Inflammatory macrophage (primary cell): ENCODE measurements at regions not wholly inside any gene's neighbourhood (a gene's known extent, or its start where the extent isn't known, plus 50 kb on each side); places are given as distances from the start of the nearest gene placed in this dataset.

ENCODE experiments used
- DNase-seq, 2 donors: peaks; one replicate each; pipeline ENCODE4 v3.0.0-alpha.2; 2020 to 2022

DNA sequence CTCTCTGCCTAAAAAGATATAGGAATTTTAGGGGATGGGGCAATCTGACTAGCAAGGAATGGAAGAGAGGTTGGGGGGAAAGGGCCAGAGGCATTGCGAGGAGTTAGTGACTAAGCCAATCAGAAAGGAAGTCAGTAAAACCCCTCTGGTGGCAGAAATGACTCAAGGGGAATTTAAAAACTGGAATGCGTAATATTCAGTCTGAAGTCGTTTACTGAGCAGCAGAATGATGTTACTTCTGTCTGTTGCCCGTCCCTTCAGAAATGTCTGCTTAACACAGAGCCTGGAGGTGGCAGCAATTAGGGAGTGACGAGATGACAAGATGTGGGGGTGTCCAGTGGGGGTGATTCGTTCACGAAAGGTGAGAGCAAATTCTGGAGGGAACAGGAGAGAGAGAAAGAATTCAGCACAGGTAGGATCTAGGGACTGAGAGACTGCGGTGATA is 107.7 kb upstream of the CLMP start:
- peak; percentile 15 to 38 for DNase-seq

DNA sequence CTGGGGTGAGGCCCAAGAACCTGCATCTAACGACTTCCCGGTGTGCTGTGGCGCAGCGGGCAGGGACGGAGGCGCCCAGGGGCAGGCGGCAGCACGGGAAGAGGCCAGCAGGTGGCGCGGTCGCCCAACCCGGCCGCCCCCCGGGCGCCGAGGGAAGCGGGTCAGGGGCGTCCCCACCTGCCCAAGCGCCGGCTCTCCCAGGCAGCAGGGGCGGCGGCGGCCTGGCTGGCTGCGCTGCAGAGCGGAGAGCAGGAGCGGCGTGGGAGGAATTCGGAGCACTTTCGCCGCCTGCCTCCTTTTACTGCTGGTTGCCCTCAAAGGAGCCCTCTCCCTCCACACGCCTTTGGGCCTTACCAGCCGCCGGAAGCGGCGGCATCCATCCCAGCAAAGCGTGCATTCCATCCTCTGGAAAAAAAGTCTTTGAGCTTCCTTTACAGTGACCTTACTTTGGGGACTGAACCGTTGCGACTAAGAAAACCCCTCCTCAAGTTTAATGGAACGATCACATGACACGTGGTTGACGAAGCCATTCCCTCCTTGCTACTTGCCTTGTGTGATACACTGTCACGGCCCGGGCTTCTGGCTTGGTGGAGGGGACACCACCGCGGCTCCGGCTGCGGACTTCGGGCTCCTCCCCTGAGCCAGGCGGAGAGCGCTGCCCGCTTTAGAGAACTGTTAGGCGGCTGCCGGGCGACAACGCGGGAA is 106.8 kb upstream of the CLMP start:
- peak; percentile 40 to 61 for DNase-seq

DNA sequence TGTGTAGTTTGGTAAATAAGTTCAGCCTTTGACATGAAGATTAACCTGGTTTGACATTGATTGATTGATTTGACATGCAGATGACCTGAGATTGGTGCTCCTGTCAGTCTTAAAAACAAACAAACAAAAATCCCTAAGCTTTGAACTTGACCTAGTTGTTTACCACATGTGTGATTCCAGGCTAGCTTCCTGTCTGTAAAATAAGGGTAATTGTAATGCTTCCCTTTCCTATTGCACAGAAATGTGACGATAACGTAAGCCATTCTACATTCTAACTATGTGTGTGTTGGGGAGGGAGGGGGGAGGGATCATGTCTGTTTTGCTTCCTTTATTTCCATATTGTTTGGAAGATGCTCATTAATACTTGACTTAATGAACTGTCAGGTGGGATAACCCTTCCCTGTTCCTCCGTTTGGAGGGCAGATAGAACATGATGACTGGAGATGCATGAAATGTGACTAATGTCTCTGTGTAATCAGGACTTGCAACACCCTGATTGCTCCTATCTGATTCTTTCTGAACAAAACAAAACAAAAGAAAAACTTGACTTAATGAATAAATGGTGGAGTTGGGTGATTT is 106.1 kb upstream of the CLMP start:
- peak; percentile 68 to 78 for DNase-seq

DNA sequence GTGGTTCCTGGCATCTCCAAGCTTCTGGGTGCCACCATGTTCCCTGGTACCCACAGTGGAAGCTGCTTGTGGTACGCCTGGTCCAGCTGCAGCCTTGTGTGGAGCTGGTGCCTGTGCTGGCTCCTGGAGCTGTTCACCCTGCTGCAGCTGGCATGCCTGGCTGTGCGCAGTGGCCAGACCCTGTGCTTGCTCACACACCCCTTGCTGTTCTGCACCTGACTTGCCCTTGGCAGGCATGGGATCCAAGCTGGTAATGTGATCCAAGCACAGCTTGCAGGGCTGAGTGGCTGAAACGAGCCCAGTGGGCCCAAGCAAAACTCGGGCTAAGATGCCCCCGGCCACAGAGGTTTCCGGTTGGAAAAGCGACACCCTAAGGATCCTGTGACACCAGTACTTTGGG is 104.7 kb upstream of the CLMP start:
- DNase-seq: no peak

DNA sequence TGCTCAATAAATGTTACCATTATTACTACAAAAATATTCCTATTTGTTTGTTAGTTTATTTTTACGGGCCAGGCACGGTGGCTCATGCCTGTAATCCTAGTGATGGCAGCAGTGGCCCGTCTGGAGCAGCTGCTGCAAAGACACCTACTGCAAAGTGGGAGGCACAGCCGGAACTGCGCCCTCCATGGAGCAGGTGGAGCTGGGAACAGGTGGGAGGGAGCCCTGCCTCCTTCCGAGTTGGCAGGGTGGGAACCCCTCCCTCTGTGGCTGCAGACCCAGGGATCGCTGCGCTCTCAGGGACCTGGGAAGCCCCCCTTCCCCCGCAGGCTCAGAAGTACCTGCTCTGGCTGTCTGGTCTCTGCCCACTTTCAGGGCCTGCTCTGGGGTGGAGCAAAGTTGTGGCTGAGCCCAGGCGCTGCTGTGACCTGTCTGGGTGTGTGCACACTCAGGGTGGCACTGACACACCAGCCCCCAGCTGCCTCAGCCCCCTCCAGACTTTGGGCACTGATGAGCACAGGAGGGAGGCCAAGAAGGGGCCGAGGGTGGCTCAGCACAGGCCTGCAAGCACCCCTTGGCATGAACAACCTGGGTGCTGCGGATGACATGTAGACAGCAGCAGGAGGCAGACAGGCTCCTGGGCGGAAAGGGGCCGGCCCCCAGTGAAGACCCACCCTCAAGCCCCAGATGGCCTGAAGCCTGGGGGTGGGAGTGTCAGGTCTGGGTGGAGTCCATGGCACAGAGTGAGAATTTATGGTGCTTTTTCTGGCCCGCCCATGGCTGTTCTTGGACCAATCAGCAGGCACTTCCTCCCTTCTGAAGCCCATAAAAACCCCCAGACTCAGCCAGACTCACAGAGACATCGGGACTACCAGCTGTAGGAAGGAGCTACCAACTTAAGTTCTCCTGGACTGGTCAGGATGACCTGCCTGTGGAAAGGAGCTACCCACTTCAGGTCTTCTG is 103.7 kb upstream of the CLMP start:
- DNase-seq: no peak

DNA sequence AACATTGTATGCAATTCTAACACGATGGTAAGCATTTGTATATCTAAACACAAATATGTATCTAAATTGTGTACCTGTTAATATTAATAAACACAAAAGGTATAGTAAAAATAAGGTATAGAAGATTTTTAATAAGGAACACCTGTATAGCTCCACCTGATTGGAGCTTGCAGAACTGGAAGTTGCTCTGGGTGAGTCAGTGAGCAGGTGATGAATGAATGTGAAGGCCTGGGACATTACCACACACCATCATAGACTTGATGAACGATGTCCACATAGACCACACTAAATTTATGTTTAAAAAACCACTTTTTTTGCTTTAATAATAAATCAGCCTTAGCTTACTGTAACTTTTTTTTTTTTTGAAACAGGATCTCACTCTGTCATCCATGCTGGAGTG is 97.6 kb upstream of the CLMP start:
- no peak for DNase-seq

DNA sequence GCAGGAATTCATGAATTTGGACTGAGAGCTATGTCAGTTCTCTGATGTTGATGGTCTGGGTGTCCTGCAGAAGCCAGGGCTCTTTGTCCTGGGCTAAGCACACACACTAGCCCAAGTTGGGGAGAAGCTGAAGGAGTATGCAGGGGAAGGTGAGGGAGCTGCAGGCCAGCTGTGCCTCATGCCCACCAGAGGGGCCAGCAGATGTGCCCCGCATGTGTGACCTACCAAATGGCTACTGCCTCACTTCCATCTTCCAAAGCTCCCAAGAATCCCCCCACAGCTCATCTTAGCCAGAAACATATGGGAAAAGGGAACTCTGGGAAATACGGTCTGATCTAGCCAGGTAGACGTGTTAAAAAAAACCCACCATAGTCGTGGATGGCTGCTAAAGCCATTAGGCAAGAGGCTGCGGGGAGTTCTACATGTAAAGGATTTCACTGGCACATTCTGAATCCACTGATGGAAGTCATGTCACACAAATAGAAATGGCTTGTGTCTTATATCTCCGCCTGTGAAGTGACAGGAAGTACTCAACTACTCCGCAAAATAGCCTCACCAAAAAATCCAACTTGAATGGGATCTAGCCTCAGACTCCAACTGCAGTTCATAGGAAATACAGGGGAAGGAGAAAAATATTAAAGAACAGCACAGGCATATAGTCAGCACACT is 96.3 kb upstream of the CLMP start:
- DNase-seq: no peak

DNA sequence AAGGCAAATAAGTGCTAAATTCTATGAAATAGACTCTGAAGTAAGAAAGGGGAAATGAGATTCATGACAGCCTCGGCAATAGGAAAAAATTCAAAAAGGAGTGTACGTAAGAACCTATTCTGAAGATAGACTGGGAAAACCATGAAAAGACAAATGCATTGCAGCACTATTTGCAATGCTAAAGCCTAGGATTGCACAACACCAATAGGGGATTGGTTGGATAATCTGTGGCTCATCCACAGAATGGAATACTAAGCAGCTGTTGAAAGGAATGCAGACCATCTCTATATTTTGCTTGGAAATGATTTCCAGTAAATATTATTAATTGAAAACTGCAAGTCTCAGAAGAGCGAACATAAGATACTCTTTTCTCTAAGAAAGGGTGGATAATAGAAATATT is 91.7 kb upstream of the CLMP start:
- no peak for DNase-seq

DNA sequence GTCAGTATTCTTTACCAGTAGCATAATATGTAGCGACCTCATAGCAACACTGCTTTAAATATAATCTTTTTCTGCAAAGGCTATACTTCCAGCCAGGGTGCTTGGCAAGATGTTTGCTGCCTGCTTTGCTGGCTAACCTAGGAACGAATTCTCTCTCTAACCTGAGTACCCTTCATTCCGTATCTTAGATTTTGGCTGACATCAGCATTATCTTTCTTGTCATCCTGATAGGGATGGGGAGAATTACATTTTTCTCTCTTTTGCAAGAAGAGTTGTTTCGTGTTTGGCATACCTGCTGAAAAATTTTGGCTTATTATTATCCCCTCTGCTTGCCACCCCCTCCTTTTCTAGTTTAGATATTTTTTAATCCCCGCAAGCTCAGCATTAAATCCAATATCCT is 91.2 kb upstream of the CLMP start:
- no peak for DNase-seq

DNA sequence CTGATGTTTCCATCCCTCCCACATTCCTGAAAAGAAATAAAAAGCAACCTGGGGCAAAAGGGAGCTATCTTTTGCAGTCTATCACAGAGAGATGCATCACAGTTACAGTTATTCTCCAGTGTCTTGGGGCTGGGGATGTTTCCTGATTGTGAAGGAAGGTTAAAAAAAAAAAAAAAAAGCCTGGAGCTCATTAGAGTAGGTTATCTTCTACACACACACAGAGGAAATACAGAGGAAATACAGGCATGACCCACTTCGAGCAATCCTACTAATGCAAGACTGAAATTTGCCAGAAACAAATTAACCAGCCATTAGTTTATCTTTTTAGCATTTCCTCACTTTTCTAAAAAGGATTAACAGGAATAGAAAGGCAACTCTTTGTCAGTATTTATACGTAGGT is 89.4 kb upstream of the CLMP start:
- DNase-seq: no peak

DNA sequence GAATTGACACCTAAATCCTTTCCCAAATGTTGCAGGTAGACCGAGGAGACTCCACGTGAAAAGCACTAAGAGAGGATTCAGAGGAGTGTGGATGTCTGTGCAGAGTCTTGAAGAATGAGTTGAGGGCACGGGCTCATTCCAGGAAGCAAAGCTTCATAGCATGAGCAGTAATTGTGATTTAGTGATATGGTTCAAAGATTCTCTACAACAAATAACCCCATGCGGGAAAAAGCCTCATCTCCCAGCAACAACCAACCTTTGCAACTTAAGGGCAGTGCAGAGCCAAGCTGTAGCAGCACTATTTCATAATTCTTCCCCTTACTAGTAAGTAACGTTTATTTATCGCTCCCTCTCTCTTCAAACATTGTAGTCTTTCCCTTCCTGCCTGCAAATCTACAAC is 87.5 kb upstream of the CLMP start:
- DNase-seq: no peak

DNA sequence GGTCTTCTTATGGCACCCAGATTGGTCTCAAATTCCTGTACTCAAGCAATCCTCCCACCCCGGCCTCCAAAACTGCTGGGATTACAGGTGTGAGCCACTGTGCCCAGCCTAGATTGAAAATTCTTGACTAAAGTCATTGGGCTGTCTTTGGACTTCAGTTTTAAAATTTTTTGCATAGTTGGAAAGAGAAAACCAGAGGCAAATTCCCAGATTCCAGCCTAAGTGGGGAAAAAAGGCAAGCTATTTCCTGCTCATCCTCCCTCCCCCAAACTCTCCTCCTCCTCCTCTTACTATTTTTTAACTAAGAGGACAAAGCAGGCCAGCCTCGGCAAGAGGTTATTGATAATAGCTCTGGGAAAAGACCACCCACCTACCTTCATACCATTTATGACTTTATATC is 78.6 kb upstream of the CLMP start:
- no peak for DNase-seq

DNA sequence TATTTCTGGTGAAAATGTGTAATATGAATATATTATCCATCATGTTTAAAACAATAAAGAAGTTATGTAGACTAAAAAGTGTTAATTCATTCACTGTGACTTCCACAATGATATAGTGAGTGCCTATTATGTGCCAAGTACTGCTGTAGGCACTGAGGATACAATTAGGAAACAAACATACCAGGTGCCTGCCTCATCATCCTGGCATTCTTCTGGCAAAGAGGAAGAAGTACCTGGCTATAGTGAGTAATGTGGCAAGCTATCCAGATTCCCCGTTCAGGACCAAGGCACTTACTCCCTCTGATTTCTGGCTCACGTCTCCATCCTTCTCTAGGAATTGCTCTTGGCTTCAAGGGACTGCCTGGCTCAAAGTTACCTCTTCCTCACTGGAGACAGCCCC is 77.5 kb upstream of the CLMP start:
- DNase-seq: no peak

DNA sequence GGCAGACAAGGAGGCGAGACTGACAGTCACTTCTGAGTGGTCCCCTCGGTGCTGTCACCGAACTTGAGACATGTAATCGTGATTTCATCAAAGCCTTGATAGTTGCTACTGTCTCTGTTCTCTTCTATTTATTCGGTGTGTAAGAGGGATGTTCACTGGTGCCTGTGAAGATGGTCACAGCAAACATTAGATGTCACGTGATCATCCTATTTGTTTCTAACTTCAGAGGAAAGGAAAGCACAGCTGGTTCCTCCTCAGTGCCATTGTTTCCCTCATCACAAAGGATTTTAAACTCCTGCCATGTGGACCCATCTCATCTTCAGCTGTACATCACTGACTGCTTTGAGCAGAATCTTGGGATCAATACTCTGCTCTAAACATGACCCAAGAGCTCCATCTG is 73.1 kb upstream of the CLMP start:
- DNase-seq: no peak

DNA sequence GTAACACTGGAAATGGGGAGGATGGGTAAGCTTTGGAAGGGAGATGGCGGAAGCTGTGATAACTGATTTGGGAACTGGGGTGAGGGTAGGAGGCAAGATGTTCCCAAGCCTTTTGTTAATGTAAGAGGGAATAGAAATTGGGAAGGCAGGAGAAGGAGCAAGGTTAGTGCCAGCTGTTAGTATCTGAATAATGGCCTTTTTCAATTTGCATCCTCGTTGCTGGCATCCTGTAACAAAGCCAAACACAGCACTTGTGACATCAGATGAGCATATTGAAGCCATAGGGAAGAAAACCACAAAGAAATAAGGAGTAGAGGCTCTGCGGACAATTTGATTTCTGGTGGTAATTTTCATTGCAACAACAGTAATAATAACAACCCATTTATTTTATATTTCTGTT is 70.9 kb upstream of the CLMP start:
- DNase-seq: no peak

DNA sequence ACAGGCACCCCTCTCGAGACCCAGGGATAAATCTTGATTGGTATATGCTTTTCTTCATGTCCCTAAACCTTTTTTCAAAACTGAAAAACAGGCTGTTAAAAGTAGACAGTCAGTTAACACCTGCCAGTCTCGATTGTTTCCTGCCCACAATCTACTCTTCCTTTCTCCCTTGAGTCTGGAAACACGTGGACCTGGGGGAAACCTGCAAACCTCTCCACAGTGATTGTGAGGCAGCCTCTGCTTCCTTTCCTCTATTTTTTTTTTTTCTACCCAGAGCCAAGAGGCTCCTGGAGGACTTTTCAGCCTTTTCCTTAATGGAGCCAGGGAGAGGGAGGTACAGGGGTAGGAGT is 69.4 kb upstream of the CLMP start:
- DNase-seq: no peak

DNA sequence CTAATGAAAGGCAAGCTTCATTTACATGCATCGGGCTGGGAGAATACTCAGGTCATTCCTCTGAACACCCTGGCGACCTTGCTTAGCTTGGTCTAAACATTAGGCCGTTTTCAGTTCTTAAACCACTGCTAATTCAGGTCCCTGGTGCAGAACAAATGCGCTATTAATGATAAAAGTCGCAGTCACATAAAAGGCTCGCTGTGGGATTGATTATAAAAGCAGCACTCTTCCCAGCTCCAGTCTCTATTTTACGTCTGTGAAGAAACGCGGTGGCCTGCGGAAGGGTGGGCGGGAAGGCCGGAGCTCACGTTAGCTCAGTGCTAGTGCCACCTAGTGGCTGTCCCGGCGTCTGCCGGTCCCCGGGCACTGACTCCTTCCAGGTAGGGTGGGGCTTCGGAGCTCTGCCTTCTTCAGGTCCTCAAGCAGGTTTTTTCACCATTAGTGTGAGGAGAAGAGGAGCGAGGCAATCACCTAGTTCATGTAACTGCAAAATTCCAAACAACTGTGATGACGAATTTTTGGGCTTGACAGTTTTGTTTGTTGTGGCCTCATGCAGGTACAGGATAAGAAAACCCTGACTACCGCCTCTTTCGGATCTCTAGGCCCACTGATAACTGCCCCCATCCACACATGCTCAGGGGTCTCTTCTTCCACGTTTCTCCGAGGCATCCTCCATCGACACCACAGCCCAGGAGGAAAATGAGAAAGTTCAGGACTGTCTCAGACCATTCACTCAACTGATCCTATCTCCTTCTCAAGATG is 66.5 kb upstream of the CLMP start:
- peak; percentile 63 to 83 for DNase-seq

DNA sequence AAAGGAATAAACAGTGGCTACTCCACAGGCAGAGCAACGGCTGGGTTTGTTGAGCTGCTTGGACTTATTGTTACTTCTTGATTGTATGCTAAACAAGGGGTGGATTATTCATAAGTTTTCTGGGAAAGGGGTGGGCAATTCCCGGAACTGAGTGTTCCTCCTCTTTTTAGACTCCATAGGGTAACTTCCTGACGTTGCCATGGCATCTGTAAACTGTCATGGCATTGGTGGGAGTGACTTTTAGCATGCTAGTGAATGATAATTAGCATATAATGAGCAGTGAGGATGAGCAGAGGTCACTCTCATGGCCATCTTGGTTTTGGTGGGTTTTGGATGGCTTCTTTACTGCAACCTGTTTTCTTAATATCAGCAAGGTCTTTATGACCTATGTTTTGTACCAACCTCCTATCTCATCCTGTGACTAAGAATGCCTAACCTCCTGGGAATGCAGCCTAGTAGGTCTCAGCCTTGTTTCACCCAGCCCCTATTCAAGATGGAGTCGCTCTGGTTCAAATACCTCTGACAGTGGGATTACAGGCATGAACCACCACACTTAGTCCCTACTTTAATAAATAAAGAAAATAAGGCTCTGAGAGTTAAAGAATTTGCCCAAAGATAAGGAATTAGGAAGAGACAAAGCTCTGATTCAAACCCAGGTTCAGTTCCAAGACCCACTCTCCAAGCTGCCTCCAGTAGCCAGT is 65.6 kb upstream of the CLMP start:
- no peak for DNase-seq

DNA sequence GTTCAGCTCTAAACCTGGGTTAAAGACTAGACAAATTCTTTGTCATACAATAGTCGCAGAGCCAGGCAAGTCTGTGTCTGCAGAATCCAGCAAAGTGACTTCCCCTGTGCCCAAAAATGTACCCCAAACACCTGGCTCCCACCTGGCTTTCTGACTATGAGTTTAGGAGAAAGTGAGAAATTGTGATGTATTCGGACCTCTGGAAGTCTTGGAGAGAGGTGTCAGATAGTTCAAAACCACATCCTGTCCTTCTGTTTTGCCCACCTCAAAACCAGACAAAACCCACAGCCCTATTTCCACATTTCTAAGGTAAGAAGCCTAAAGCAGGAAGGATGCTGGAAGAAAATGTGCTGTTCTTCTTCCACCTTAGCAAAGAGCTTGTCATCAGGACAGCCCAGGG is 63.8 kb upstream of the CLMP start:
- DNase-seq: no peak

DNA sequence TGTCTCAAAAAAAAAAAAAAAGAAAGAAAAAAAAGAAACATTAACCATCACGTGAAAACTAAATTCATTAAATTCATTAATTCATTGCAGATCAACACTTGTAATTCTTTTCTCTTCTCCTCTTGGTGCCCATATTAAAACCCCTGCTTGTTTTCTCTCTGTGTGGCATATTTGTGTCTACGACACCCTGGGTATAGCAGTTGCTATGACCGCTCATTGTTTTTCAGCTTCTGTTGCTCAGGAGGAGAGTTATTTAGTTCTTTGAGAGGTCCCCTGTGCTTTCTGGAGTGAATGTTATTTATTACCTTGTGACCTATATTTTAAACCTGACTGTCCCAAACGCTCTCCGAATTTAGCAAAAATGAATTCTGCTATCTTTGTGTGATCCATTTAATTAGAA is 62.3 kb upstream of the CLMP start:
- no peak for DNase-seq

DNA sequence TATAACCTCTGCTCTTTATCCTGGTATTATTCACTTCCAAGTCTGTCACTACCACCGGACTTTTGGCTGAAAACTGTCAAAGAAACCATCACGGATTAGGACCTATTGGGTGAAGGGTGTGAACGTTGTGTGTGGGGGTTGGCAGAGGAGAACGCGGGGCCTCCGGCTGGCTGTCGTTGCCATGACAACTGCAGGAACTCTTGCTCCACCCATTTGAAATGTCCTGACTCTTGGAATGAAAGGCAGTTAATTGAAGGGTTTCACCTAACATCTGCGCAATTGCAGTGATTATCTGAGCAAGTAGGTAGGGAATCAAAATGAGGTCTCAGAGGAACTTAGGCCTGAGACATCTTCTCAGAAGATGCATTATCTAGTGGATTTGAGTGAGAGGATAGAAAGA is 60.9 kb upstream of the CLMP start:
- no peak for DNase-seq

DNA sequence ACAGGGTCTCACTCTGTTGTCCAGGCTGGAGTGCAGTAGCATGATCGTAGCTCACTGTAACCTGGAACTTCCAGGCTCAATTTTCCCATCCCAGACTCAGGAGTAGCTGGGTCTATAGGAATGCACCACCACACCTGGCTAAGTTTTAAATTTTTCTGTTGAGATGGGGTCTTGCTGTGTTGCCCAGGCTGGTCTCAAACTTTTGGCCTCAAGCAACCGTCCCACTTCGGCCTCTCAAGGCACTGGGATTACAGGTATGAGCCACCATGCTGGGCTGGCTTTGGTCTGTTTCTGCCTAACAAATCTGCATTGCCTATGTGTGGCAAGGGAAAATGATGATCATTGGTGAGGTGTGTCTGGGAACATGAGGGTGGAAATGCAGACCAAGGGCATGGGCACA is 59.3 kb upstream of the CLMP start:
- no peak for DNase-seq
